ENCODE measurements at regions not wholly inside any gene's neighbourhood (a gene's known extent, or its start where the extent isn't known, plus 50 kb on each side); places are given as distances from the start of the nearest gene placed in this dataset.

- TF ChIP-seq ZNF274 (IDR thresholded peaks at IDR 0.05; ENCODE audit: low read depth, low read length) (no peak), YY1 (IDR thresholded peaks at IDR 0.05; ENCODE audit: insufficient read depth, insufficient read length) (no peak)
Observed at GRCh38 chr12:84656705-84657104, 255.9 kb downstream of the SLC6A15 start.
